ENCODE measurements at regions not wholly inside any gene's neighbourhood (a gene's known extent, or its start where the extent isn't known, plus 50 kb on each side); places are given as distances from the start of the nearest gene placed in this dataset.

DNA sequence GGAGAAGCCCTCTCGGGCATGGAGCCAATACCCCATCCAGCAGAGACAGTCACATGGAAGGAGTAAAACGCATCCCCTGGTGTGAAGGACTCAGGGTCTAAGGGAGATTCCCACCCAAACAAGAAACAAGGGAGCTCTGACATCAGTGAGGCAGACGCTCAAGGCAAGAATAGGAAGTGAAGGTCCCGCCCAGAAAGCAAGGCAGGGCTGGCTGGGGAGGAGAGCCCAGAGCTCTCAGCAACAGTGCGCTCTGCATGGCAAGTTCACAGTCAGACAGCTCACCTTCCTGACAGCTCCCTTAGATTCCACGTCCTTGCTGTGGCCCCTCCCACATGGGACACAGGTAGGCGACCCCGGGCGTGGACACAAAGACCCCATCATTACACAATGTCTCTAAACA is 85.6 kb downstream of the TTLL2 start:
- Histone ChIP-seq H3K4me1 (ENCODE audit: control insufficient read depth in 1 of 2, insufficient read depth in 2 of 2, low read length in 2 of 2) (no peaks in the 10 kb centered on the region), H3K9me3 (replicated peaks in 1 of 2; ENCODE audit: control insufficient read depth in 1 of 2, insufficient read depth in 1 of 2, low read length in 2 of 2) (no peaks in the 10 kb centered on the region), H3K27ac (ENCODE audit: low read depth in 1 of 2, low read length in 2 of 2) (no peak overlapping the region), H3K9ac (ENCODE audit: insufficient read depth, low read length, poor library complexity, severe bottlenecking) (no peak overlapping the region), H3K79me2 (ENCODE audit: insufficient read depth, low read length) (no peaks in the 10 kb centered on the region), H4K20me1 (ENCODE audit: insufficient read depth, low read length) (no peaks in the 10 kb centered on the region), H2AFZ (ENCODE audit: insufficient read depth, low read depth, low read length, poor library complexity, severe bottlenecking) (no peak overlapping the region), H3K4me3 (replicated peaks in 1 of 3; ENCODE audit: low read depth in 2 of 3, low read length in 3 of 3) (no peak overlapping the region), H3K4me2 (replicated peaks; ENCODE audit: extremely low read depth, low read length, poor library complexity, severe bottlenecking) (no peak overlapping the region), H3K36me3 (replicated peaks in 1 of 2; ENCODE audit: control insufficient read depth in 1 of 2, insufficient read depth in 2 of 2, low read length in 2 of 2) (no peaks in the 10 kb centered on the region), H3K27me3 (ENCODE audit: control insufficient read depth in 2 of 2, insufficient read depth in 2 of 2, low read length in 2 of 2) (no peaks in the 10 kb centered on the region)
- Mint-ChIP-seq H3K9me3 (peaks cover 0 to 3% (median 0%) of the 10 kb centered on the region in 7 donors), H3K27ac (no peak overlapping the region), H3K36me3 (no peaks in the 10 kb centered on the region), H3K4me1 (no peaks in the 10 kb centered on the region), H3K4me3 (no peak overlapping the region), H3K27me3 (ENCODE audit: low read depth in 3 of 3) (peaks cover 3 to 10% (median 5%) of the 10 kb centered on the region in 3 donors)
- TF ChIP-seq, protein P1, sequence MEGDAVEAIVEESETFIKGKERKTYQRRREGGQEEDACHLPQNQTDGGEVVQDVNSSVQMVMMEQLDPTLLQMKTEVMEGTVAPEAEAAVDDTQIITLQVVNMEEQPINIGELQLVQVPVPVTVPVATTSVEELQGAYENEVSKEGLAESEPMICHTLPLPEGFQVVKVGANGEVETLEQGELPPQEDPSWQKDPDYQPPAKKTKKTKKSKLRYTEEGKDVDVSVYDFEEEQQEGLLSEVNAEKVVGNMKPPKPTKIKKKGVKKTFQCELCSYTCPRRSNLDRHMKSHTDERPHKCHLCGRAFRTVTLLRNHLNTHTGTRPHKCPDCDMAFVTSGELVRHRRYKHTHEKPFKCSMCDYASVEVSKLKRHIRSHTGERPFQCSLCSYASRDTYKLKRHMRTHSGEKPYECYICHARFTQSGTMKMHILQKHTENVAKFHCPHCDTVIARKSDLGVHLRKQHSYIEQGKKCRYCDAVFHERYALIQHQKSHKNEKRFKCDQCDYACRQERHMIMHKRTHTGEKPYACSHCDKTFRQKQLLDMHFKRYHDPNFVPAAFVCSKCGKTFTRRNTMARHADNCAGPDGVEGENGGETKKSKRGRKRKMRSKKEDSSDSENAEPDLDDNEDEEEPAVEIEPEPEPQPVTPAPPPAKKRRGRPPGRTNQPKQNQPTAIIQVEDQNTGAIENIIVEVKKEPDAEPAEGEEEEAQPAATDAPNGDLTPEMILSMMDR (IDR thresholded peaks at IDR 0.05), result no peak
- DNase-seq, result no peak
- 76% methylated on average over 4 of the region's 9 CpGs for WGBS (ENCODE audit: insufficient coverage)
- intact Hi-C loops (cut with micrococcal nuclease), result no loop called here

DNA sequence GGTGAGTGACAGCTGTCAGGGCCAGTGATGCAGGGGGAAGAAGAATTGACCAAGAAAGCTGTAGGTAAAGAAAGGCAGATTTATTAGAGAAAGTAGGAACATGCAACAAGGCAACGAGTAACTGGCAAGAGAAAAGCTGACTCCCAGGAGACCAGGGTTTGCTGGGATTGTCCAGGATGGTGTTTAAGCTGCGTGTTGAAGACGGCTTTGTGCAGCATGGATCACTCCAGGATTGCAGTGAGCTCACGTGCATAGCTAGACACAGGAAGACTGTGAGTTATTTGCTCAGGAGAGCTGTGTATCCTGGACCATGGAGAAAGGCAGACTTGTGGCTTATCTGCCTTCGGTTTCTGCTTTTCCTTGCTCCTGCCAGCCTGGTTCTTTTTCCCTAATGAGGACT is 87.6 kb downstream of the TTLL2 start:
- H4K20me1 ChIP-seq (ENCODE audit: insufficient read depth, low read length), result no peaks in the 10 kb centered on the region
- H3K27ac Mint-ChIP-seq, result no peak overlapping the region

More for the DNA sequence above, 87.6 kb downstream of the TTLL2 start:
- no peak for DNase-seq
- Histone ChIP-seq H3K9me3 (replicated peaks in 1 of 2; ENCODE audit: control insufficient read depth in 1 of 2, insufficient read depth in 1 of 2, low read length in 2 of 2) (no peaks in the 10 kb centered on the region), H3K27ac (ENCODE audit: low read depth in 1 of 2, low read length in 2 of 2) (no peak overlapping the region), H3K27me3 (ENCODE audit: control insufficient read depth in 2 of 2, insufficient read depth in 2 of 2, low read length in 2 of 2) (no peaks in the 10 kb centered on the region), H3K4me3 (replicated peaks in 1 of 3; ENCODE audit: low read depth in 2 of 3, low read length in 3 of 3) (no peak overlapping the region), H3K36me3 (replicated peaks in 1 of 2; ENCODE audit: control insufficient read depth in 1 of 2, insufficient read depth in 2 of 2, low read length in 2 of 2) (no peaks in the 10 kb centered on the region), H2AFZ (ENCODE audit: insufficient read depth, low read depth, low read length, poor library complexity, severe bottlenecking) (no peak overlapping the region), H3K4me2 (replicated peaks; ENCODE audit: extremely low read depth, low read length, poor library complexity, severe bottlenecking) (no peak overlapping the region), H3K9ac (ENCODE audit: insufficient read depth, low read length, poor library complexity, severe bottlenecking) (no peak overlapping the region), H3K79me2 (ENCODE audit: insufficient read depth, low read length) (no peaks in the 10 kb centered on the region), H3K4me1 (ENCODE audit: control insufficient read depth in 1 of 2, insufficient read depth in 2 of 2, low read length in 2 of 2) (no peaks in the 10 kb centered on the region)
- peaks cover 0 to 3% (median 0%) of the 10 kb centered on the region in 7 donors for H3K9me3 Mint-ChIP-seq
- 83% methylated on average over 5 of the region's 5 CpGs for WGBS (ENCODE audit: insufficient coverage)
- H3K36me3 Mint-ChIP-seq, result no peaks in the 10 kb centered on the region
- H3K27me3 Mint-ChIP-seq (ENCODE audit: low read depth in 3 of 3), result peaks cover 4 to 9% (median 5%) of the 10 kb centered on the region in 3 donors
- TF ChIP-seq, protein P1 (IDR thresholded peaks at IDR 0.05), result no peak
- H3K4me3 Mint-ChIP-seq, result no peak overlapping the region
- intact Hi-C loops (cut with micrococcal nuclease), result no loop called here
- H3K4me1 Mint-ChIP-seq, result no peaks in the 10 kb centered on the region

Data from CD14-positive monocyte (primary cell).